Thyroid gland (tissue), 4 donors: ENCODE measurements at regions not wholly inside any gene's neighbourhood (a gene's known extent, or its start where the extent isn't known, plus 50 kb on each side); places are given as distances from the start of the nearest gene placed in this dataset.

Experiments
- POLR2A ChIP-seq, 2 donors: fragments of 450-650 bp; IDR thresholded peaks; one replicate each; pipeline ENCODE4 v1.6.1; 2017; ENCODE audit warnings: antibody characterized with exemption in 2 of 2, mild to moderate bottlenecking in 2 of 2, moderate library complexity in 1 of 2
- TF ChIP-seq, protein P1 (sequence below), 6 experiments: fragments of 200-600 bp in 3 of 6; fragments of 450-650 bp in 3 of 6; sonication (generic) in 3 of 6; IDR thresholded peaks; one replicate each; pipeline ENCODE4 v1.5.1; 2016 to 2019; ENCODE audit warnings: antibody characterized with exemption in 6 of 6, mild to moderate bottlenecking in 2 of 6, inconsistent platforms in 1 of 6, moderate library complexity in 1 of 6

- TF ChIP-seq, protein P1, sequence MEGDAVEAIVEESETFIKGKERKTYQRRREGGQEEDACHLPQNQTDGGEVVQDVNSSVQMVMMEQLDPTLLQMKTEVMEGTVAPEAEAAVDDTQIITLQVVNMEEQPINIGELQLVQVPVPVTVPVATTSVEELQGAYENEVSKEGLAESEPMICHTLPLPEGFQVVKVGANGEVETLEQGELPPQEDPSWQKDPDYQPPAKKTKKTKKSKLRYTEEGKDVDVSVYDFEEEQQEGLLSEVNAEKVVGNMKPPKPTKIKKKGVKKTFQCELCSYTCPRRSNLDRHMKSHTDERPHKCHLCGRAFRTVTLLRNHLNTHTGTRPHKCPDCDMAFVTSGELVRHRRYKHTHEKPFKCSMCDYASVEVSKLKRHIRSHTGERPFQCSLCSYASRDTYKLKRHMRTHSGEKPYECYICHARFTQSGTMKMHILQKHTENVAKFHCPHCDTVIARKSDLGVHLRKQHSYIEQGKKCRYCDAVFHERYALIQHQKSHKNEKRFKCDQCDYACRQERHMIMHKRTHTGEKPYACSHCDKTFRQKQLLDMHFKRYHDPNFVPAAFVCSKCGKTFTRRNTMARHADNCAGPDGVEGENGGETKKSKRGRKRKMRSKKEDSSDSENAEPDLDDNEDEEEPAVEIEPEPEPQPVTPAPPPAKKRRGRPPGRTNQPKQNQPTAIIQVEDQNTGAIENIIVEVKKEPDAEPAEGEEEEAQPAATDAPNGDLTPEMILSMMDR (IDR thresholded peaks at IDR 0.05) = no peak
- TF ChIP-seq POLR2A (IDR thresholded peaks at IDR 0.05) = no peak
These were observed 134.5 kb upstream of the SPRY1 start for GRCh38 chr4:123262080-123262479.
